Endodermal cell (in vitro differentiated cells): ENCODE measurements at regions not wholly inside any gene's neighbourhood (a gene's known extent, or its start where the extent isn't known, plus 50 kb on each side); places are given as distances from the start of the nearest gene placed in this dataset.

ENCODE experiments used
- DNase-seq: peaks from one replicate; pipeline ENCODE4 v3.0.0-alpha.2; 2017
- H3K27ac ChIP-seq: 2 replicates; pipeline ENCODE4 v1.5.1; 2013; ENCODE audit warnings: mild to moderate bottlenecking, low read depth, low read length, moderate library complexity
- H3K27me3 ChIP-seq: 2 replicates; pipeline ENCODE4 v1.6.1; 2013; ENCODE audit warnings: mild to moderate bottlenecking, low read length, moderate library complexity; ENCODE audit not compliant: insufficient read depth, control insufficient read depth, poor library complexity, severe bottlenecking
- H3K36me3 ChIP-seq: 2 replicates; pipeline ENCODE4 v1.7.0; 2013; ENCODE audit warnings: mild to moderate bottlenecking, low read length, moderate library complexity; ENCODE audit not compliant: control insufficient read depth, insufficient read depth
- H3K4me1 ChIP-seq: one replicate; pipeline ENCODE4 v1.7.0; 2013; ENCODE audit warnings: low read length; ENCODE audit not compliant: control insufficient read depth, insufficient read depth
- H3K4me3 ChIP-seq: 2 replicates; pipeline ENCODE4 v1.5.1; 2013; ENCODE audit warnings: mild to moderate bottlenecking, low read length, moderate library complexity
- H3K9ac ChIP-seq: 2 replicates; pipeline ENCODE4 v1.6.1; 2013; ENCODE audit warnings: mild to moderate bottlenecking, low read length, moderate library complexity; ENCODE audit not compliant: poor library complexity, severe bottlenecking; ENCODE audit errors: extremely low read depth
- H3K9me3 ChIP-seq: 2 replicates; pipeline ENCODE4 v1.6.1; 2013; ENCODE audit warnings: mild to moderate bottlenecking, low read length, moderate library complexity; ENCODE audit not compliant: control insufficient read depth
- H3K27ac Mint-ChIP-seq: 2 replicates; pipeline ENCODE4 v1.8.0; 2020; ENCODE audit warnings: mixed read lengths
- H3K27me3 Mint-ChIP-seq: 2 replicates; pipeline ENCODE4 v1.8.0; 2021; ENCODE audit warnings: mild to moderate bottlenecking, mixed read lengths; ENCODE audit not compliant: insufficient read depth
- H3K36me3 Mint-ChIP-seq: 2 replicates; pipeline ENCODE4 v1.8.0; 2020; ENCODE audit warnings: low read depth, mixed read lengths
- H3K4me1 Mint-ChIP-seq: 2 replicates; pipeline ENCODE4 v1.8.0; 2020; ENCODE audit warnings: mixed read lengths
- H3K4me3 Mint-ChIP-seq: 2 replicates; pipeline ENCODE4 v1.8.0; 2020; ENCODE audit warnings: mild to moderate bottlenecking, moderate library complexity, mixed read lengths
- H3K9me3 Mint-ChIP-seq: 2 replicates; pipeline ENCODE4 v1.8.0; 2020; ENCODE audit warnings: mild to moderate bottlenecking, mixed read lengths
- CTCF ChIP-seq: fragments of 200-600 bp; sonication (generic); conservative IDR thresholded peaks from 2 replicates; pipeline ENCODE4 v1.5.0; 2021; ENCODE audit warnings: antibody characterized with exemption, mild to moderate bottlenecking
- WGBS, 2 experiments: methylation state at CpG; one replicate each; pipeline versions ENCODE4 v1.1.5 to v1.1.7; 2013; ENCODE audit warnings: missing lambda C conversion rate in 2 of 2, mixed read lengths in 1 of 2; ENCODE audit not compliant: insufficient coverage in 1 of 2, insufficient read length in 1 of 2; 5-methylcytosine and 5-hydroxymethylcytosine counted together

GRCh38 chr2:138182250-138182936 lies 218.1 kb downstream of the HNMT start:
- no peak for DNase-seq
- Histone ChIP-seq H3K4me3 (no peak overlapping the region), H3K27ac (no peak overlapping the region), H3K9me3 (no peaks in the 10 kb centered on the region), H3K4me1 (peaks cover 6% of the 10 kb centered on the region), H3K36me3 (no peaks in the 10 kb centered on the region), H3K9ac (no peak overlapping the region), H3K27me3 (no peaks in the 10 kb centered on the region)
- H3K4me3 Mint-ChIP-seq = no peak overlapping the region
- no peaks in the 10 kb centered on the region for H3K27me3 Mint-ChIP-seq
- H3K4me1 Mint-ChIP-seq = peaks cover 17% of the 10 kb centered on the region
- TF ChIP-seq CTCF = no peak
- H3K9me3 Mint-ChIP-seq = no peaks in the 10 kb centered on the region
- H3K27ac Mint-ChIP-seq = no peak overlapping the region
- 96% methylated on average over 4 to 6 of the region's 6 CpGs for WGBS, 2 experiments
- no peaks in the 10 kb centered on the region for H3K36me3 Mint-ChIP-seq

GRCh38 chr2:138182937-138183312 lies 218.7 kb downstream of the HNMT start:
- no peaks in the 10 kb centered on the region for H3K27me3 Mint-ChIP-seq
- H3K36me3 ChIP-seq = no peaks in the 10 kb centered on the region
- no peak for DNase-seq
- H3K4me1 ChIP-seq = peaks cover 6% of the 10 kb centered on the region
- H3K9ac ChIP-seq = no peak overlapping the region
- no peaks in the 10 kb centered on the region for H3K27me3 ChIP-seq
- H3K27ac ChIP-seq = no peak overlapping the region
- no peak overlapping the region for H3K4me3 Mint-ChIP-seq
- no peak overlapping the region for H3K4me3 ChIP-seq
- H3K4me1 Mint-ChIP-seq = peaks cover 17% of the 10 kb centered on the region
- H3K36me3 Mint-ChIP-seq = no peaks in the 10 kb centered on the region
- TF ChIP-seq CTCF = no peak
- H3K9me3 ChIP-seq = no peaks in the 10 kb centered on the region
- no peak overlapping the region for H3K27ac Mint-ChIP-seq
- no peaks in the 10 kb centered on the region for H3K9me3 Mint-ChIP-seq

GRCh38 chr2:138183705-138184104 lies 219.4 kb downstream of the HNMT start:
- H3K4me1 ChIP-seq = peaks cover 6% of the 10 kb centered on the region
- H3K36me3 ChIP-seq = no peaks in the 10 kb centered on the region
- Mint-ChIP-seq H3K9me3 (no peaks in the 10 kb centered on the region), H3K36me3 (no peaks in the 10 kb centered on the region), H3K4me1 (peaks cover 17% of the 10 kb centered on the region), H3K27me3 (no peaks in the 10 kb centered on the region), H3K27ac (no peak overlapping the region), H3K4me3 (no peak overlapping the region)
- no peak overlapping the region for H3K9ac ChIP-seq
- H3K27me3 ChIP-seq = no peaks in the 10 kb centered on the region
- WGBS, 2 experiments = 63 to 71% methylated on average over 1 to 2 of the region's 2 CpGs
- DNase-seq = no peak
- no peak for TF ChIP-seq CTCF
- H3K9me3 ChIP-seq = no peaks in the 10 kb centered on the region
- H3K4me3 ChIP-seq = no peak overlapping the region
- no peak overlapping the region for H3K27ac ChIP-seq
